Middle frontal gyrus (tissue), 1 donor: ENCODE measurements at regions not wholly inside any gene's neighbourhood (a gene's known extent, or its start where the extent isn't known, plus 50 kb on each side); places are given as distances from the start of the nearest gene placed in this dataset.
"Not testable (repeated sequence)": the region's sequence is repeated elsewhere in the genome, so short reads cannot be mapped to it uniquely, and the experiment has no call there.

Experiments used
- DNase-seq: peaks from one replicate; pipeline ENCODE4 v3.0.0-alpha.2; 2015; ENCODE audit warnings: low spot score; ENCODE audit errors: extremely low spot score

- DNase-seq: no peak
Observed at GRCh38 chr9:135173066-135173465, 85.6 kb downstream of the OLFM1 start.

GRCh38 chr9:135174248-135174647, 86.8 kb downstream of the OLFM1 start:
- DNase-seq: no peak

GRCh38 chr9:135174981-135175380, 87.5 kb downstream of the OLFM1 start:
- no peak for DNase-seq

GRCh38 chr9:135176284-135176683, 88.8 kb downstream of the OLFM1 start:
- no peak for DNase-seq

DNA sequence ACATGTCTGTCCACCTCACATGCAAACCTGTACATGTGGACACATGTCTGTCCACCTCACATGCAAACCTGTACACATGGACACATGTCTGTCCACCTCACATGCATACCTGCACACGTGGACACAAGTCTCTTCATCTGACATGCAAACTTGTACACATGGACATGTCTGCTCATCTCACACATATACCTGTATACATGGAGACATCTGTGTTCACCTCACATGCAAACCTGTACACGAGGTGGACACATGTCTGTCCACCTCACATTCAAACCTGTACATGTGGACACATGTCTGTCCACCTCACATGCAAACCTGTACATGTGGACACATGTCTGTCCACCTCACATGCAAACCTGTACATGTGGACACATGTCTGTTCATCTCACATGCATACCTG, 90.1 kb downstream of the OLFM1 start:
- DNase-seq: not testable (repeated sequence)

DNA sequence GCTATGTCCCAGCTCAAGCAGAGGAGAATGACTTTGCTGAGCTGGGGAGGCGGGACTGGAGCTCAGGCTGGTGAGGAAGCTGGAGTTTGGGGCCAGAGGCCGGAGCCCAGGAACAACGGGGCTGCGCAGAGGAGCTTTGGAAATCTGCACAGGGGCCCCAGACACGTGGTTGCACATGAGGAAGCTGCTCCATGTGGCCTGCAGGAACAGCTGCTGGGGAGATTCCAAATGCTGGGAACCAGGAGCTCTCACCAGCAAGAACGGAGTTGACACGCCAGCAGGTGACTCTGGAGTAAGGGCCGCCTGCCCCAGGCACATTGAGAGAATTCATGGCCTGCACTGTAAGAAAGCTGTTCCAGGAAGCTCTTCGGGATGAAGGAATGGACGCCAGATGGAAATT, 91.0 kb downstream of the OLFM1 start:
- no peak for DNase-seq

DNA sequence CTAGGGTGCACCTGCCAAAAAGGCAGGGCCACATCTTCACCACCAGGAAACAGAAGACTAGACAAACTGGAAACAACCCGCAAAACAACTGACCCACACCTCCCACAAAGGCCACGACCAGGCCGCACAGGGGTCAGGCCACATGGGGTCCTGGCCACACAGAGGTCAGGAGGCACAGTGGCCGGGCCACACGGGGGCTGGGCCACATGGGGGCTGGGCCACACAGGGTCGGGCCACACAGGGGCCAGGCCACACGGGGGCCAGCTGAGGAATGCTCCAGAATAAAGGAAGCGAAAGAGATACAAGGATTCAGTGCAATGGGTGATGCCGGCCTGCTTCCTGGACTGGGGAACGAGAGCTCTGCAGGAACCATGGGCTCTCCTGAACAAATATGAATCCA, 91.6 kb downstream of the OLFM1 start:
- no peak for DNase-seq

- DNase-seq: no peak
Observed at GRCh38 chr9:135179976-135180375, 92.5 kb downstream of the OLFM1 start.

GRCh38 chr9:135180586-135180985, 93.1 kb downstream of the OLFM1 start:
- DNase-seq: no peak

DNA sequence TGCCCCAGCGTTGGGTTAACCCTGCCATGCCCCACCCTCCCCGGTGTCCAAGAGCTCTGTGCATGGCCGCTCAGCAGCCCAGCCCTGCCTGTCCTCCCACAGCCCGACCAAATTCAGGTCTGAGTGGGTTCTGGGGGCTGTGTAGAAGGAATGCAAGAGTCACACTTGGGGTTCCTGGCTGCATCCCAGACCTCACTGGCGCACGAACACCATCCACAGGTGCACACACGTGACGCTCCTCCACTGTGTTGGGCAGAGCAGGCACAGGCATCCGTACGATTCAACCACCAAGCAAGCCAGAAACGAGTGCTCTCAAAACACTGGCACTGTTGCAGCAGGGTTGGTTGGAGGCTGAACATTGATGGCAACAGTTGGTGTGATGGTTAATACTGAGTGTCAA, 93.9 kb downstream of the OLFM1 start:
- DNase-seq: no peak

GRCh38 chr9:135181841-135182240, 94.4 kb downstream of the OLFM1 start:
- not testable (repeated sequence) for DNase-seq

DNA sequence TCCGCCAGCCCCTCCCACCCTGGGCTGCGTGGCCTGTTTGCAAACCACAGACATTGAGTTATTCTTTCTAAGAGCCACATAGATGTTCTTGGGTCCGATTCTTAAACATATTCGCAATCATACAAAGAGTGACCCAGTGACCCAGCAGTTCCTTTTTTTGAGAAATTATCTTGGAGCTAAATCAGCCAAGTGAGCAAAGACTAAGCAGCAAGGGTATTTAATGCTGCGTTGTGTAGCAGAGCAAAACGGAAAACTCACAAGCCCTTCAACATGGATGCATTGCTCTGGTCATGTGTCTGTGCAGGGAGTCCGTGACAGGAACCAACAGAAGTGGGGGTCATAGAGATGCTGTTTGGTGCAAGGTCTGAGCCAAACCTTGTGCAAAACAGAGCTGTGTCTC, 95.6 kb downstream of the OLFM1 start:
- DNase-seq: no peak

- no peak for DNase-seq
Observed at GRCh38 chr9:135183528-135184180, 96.2 kb downstream of the OLFM1 start.

DNA sequence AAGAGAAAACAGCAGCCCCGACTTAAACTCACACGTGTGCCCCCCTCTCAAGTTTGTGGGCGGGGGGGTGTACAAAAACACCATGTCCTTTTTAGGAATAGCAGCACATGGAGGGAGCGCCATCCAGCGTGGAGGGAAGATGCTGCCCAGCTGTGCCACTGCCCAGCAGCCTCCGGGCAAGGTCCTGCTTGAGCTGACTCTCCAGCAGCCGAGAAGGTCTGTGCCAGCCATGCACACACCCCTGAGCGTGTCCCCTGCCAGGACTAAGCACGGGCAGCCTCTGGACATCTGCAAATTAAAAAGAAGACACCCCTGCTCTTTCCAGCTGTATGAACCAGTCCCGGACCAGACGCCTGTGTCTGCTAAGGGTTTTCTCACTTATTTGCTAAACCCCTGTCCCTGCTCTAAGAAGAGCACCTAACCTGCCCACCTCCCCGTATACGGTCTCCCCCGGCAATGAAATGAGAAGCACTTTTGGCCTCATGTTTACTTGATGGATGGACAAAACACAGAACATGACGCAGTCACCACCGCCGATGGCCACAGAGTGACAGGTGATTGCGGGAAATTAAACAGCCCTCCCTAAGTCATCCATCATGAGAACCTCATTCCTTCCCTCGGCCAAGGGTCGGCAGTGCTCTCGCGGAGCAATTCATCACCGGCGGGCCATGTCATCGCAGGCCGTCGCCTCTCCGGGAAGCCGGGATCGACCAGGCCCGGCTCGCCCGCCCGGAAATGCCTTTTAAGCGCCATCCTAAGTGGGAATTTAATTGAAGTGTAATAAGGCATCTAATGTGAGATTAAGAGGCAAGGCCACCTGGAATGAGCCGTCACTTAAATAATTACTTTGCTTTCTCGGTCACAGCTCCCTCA, 96.9 kb downstream of the OLFM1 start:
- DNase-seq: no peak

DNA sequence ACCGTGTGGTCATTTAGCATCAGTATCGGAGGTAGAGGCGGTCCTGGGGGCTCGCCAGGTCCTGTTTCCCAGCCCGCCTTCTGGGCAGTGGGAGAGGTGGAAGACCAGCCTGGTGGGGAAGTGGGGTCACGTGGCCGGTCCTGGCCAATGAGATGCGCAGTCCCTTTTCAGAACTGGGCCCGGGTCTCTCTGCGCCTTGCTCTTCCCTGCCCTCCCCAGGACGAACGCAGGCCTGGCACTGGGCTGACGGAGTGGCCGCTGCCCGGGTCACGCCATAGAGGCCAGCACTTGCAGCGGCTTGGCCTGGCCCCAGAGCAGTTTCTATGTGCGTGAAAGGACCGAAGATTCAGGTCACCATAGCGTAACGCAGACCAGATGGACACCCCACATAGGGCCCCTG, 97.6 kb downstream of the OLFM1 start:
- no peak for DNase-seq

GRCh38 chr9:135186248-135187164, 99.0 kb downstream of the OLFM1 start:
- no peak for DNase-seq

- DNase-seq: no peak
Observed at GRCh38 chr9:135187365-135187764, 99.9 kb downstream of the OLFM1 start.

GRCh38 chr9:135188681-135189151, 101.2 kb downstream of the OLFM1 start:
- DNase-seq: no peak

DNA sequence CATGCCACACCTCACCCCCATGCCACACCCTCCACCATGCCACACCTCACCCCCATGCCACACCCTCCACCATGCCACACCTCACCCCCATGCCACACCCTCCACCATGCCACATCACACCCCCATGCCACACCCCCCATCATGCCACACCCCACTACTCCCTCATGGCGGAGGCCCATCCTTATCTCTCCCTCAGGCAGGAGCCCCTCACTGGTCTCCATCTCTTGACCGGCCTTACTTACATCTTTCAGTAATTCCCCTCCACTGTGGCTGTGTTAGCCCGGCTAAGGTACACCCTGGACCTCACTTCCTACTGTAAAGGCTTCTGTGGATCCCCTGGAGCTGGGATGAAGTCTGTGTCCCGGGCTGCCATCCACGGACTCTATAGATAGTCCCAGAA, 102.0 kb downstream of the OLFM1 start:
- DNase-seq: no peak

- DNase-seq: no peak
Observed at GRCh38 chr9:135190789-135191577, 103.5 kb downstream of the OLFM1 start.

- no peak for DNase-seq
Observed at GRCh38 chr9:135192686-135193085, 105.2 kb downstream of the OLFM1 start.
